Transverse colon (tissue), 4 donors: ENCODE measurements at regions not wholly inside any gene's neighbourhood (a gene's known extent, or its start where the extent isn't known, plus 50 kb on each side); places are given as distances from the start of the nearest gene placed in this dataset.

Experiments
- DNase-seq: peaks from one replicate; pipeline ENCODE4 v3.0.0-alpha.2; 2019
- H3K27ac ChIP-seq, 4 donors: fragments of 200-600 bp; sonication (generic); 2 replicates each; pipeline ENCODE4 v1.5.1; 2016 to 2018; ENCODE audit warnings: inconsistent platforms in 4 of 4
- H3K27me3 ChIP-seq: fragments of 200-600 bp; sonication (generic); 2 replicates; pipeline ENCODE4 v1.5.1; 2017; ENCODE audit warnings: inconsistent platforms
- H3K36me3 ChIP-seq, 4 donors: fragments of 200-600 bp; sonication (generic); 2 replicates each; pipeline ENCODE4 v1.5.1; 2017 to 2019; ENCODE audit warnings: inconsistent platforms in 4 of 4
- H3K4me1 ChIP-seq, 4 donors: fragments of 200-600 bp; sonication (generic); 2 replicates each; pipeline ENCODE4 v1.5.1; 2017 to 2020; ENCODE audit warnings: inconsistent platforms in 4 of 4
- H3K4me3 ChIP-seq, 4 donors: fragments of 200-600 bp; sonication (generic); 1 replicate in 1 of 4; 2 replicates in 3 of 4; pipeline versions ENCODE4 v1.5.1 to v1.6.1; 2017 to 2019; ENCODE audit warnings: inconsistent platforms in 4 of 4
- H3K9me3 ChIP-seq, 2 donors: fragments of 200-600 bp; sonication (generic); 2 replicates each; pipeline ENCODE4 v1.5.1; 2017 to 2019; ENCODE audit warnings: inconsistent platforms in 2 of 2
- EP300 ChIP-seq: sonication (generic); formaldehyde crosslinking; IDR thresholded peaks from one replicate; pipeline ENCODE4 v1.6.1; 2017; ENCODE audit warnings: antibody characterized with exemption, low read depth
- POLR2A ChIP-seq: fragments of 450-650 bp; IDR thresholded peaks from one replicate; pipeline ENCODE4 v1.6.1; 2016; ENCODE audit warnings: antibody characterized with exemption, mild to moderate bottlenecking, moderate library complexity
- POLR2AphosphoS5 ChIP-seq, 3 donors: sonication (generic); formaldehyde crosslinking; IDR thresholded peaks; one replicate each; pipeline ENCODE4 v1.6.1; 2016; ENCODE audit warnings: antibody characterized with exemption in 3 of 3
- whole genome bisulfite sequencing, 2 donors: methylation state at CpG; one replicate each; pipeline ENCODE4 v1.1.5; 2018; ENCODE audit warnings: low coverage in 1 of 2; 5-methylcytosine and 5-hydroxymethylcytosine counted together
- in situ Hi-C, 4 donors: fragments of 200-750 bp; cut with MboI; loops; one replicate each; pipeline versions ENCODE4 v1.15.0 to v1.15.1; 2017; ENCODE audit warnings: low sequenced_read_pairs in 3 of 4, low pct_ligation_motif_present in 1 of 4, low pct_unique_long_range_greater_than_20kb in 1 of 4
- intact Hi-C: fragments of 100-400 bp; cut with DNase I; formaldehyde crosslinking; loops from one replicate; pipeline ENCODE4 v1.15.1; 2023; ENCODE audit warnings: low total_unique reads
- TF ChIP-seq, protein P1 (sequence below), 5 experiments: fragments of 200-600 bp in 3 of 5; fragments of 450-650 bp in 2 of 5; sonication (generic) in 3 of 5; IDR thresholded peaks; 1 replicate in 2 of 5; 2 replicates in 3 of 5; pipeline ENCODE4 v1.5.1; 2016 to 2017; ENCODE audit warnings: antibody characterized with exemption in 5 of 5, inconsistent platforms in 3 of 5, mild to moderate bottlenecking in 2 of 5, moderate library complexity in 1 of 5

DNA sequence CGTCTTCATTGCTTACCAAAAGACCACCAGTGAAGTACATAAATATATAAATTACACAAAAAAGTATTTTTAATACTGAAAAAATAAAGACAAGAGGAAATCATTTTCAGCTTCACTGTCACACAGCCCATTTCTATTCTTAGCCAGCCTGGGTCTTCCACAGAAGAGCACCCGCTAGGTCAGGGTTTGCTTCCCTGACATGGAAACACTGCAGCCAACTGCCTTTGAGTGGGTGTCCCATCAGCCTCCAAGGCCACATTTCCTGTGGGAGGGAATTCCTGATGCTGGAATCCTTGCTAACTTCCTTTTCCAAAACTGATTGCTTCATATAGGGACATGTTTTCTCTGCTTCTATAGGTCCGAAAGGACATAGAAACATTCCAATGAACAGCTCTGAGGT, 137.8 kb upstream of the CAV2 start:
- WGBS, 2 donors = 94 to 96% methylated on average over 3 of the region's 3 CpGs
- in situ Hi-C loops = no loop called here

GRCh38 chr7:116363637-116364432, 135.7 kb upstream of the CAV2 start:
- Histone ChIP-seq H3K4me1 (no peaks in the 10 kb centered on the region), H3K36me3 (no peaks in the 10 kb centered on the region), H3K27ac (no peak overlapping the region), H3K4me3 (no peak overlapping the region), H3K9me3 (no peaks in the 10 kb centered on the region), H3K27me3 (no peaks in the 10 kb centered on the region)
- no peak for DNase-seq
- TF ChIP-seq POLR2AphosphoS5 (IDR thresholded peaks at IDR 0.05) (no peak), POLR2A (no peak), EP300 (no peak)
- TF ChIP-seq, protein P1, sequence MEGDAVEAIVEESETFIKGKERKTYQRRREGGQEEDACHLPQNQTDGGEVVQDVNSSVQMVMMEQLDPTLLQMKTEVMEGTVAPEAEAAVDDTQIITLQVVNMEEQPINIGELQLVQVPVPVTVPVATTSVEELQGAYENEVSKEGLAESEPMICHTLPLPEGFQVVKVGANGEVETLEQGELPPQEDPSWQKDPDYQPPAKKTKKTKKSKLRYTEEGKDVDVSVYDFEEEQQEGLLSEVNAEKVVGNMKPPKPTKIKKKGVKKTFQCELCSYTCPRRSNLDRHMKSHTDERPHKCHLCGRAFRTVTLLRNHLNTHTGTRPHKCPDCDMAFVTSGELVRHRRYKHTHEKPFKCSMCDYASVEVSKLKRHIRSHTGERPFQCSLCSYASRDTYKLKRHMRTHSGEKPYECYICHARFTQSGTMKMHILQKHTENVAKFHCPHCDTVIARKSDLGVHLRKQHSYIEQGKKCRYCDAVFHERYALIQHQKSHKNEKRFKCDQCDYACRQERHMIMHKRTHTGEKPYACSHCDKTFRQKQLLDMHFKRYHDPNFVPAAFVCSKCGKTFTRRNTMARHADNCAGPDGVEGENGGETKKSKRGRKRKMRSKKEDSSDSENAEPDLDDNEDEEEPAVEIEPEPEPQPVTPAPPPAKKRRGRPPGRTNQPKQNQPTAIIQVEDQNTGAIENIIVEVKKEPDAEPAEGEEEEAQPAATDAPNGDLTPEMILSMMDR (IDR thresholded peaks at IDR 0.05) = no peak
- 91 to 95% methylated on average over 9 of the region's 9 CpGs for WGBS, 2 donors
- intact Hi-C loops = no loop called here
- in situ Hi-C loops = no loop called here

More for the DNA sequence above, 137.8 kb upstream of the CAV2 start:
- Histone ChIP-seq H3K4me1 (peaks cover 0 to 5% (median 0%) of the 10 kb centered on the region in 4 donors), H3K4me3 (no peak overlapping the region), H3K9me3 (no peaks in the 10 kb centered on the region), H3K36me3 (no peaks in the 10 kb centered on the region), H3K27ac (no peak overlapping the region), H3K27me3 (no peaks in the 10 kb centered on the region)
- DNase-seq = no peak
- intact Hi-C loops = no loop called here
- no peak for TF ChIP-seq POLR2A

DNA sequence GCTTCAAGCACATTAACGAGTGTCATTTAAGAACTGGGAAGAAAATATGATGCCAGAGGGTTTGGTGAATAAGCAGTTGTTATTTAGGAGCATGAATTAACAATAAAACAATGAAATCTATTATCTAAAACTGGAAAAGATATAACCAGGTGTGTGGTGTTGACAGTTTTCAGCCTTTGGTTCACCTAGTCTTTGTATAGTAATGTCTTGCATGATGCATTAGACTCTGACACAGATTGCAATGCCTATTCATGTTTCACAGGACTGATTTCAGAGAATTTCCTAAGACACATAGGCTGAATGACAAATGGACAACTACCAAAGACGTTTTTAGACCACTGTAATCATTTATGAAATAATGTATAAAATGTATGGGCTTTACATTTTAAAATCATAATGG, 135.1 kb upstream of the CAV2 start:
- intact Hi-C loops (no loop called here), in situ Hi-C loops (no loop called here)
- 70 to 80% methylated on average over 2 of the region's 2 CpGs for WGBS, 2 donors
- Histone ChIP-seq H3K4me3 (no peak overlapping the region), H3K9me3 (no peaks in the 10 kb centered on the region), H3K36me3 (no peaks in the 10 kb centered on the region), H3K4me1 (no peaks in the 10 kb centered on the region), H3K27me3 (no peaks in the 10 kb centered on the region), H3K27ac (no peak overlapping the region)
- TF ChIP-seq POLR2A = no peak
- TF ChIP-seq, protein P1 (IDR thresholded peaks at IDR 0.05) = no peak
- no peak for TF ChIP-seq POLR2AphosphoS5 (IDR thresholded peaks at IDR 0.05)
- no peak for TF ChIP-seq EP300
- no peak for DNase-seq

GRCh38 chr7:116365797-116366196, 133.7 kb upstream of the CAV2 start:
- intact Hi-C loops = no loop called here
- Histone ChIP-seq H3K36me3 (no peaks in the 10 kb centered on the region), H3K27me3 (no peaks in the 10 kb centered on the region), H3K9me3 (no peaks in the 10 kb centered on the region), H3K27ac (no peak overlapping the region), H3K4me1 (no peaks in the 10 kb centered on the region), H3K4me3 (no peak overlapping the region)
- in situ Hi-C loops = no loop called here
- no peak for DNase-seq
- no peak for TF ChIP-seq POLR2A
- TF ChIP-seq POLR2AphosphoS5 (IDR thresholded peaks at IDR 0.05) = no peak
- no peak for TF ChIP-seq EP300
- TF ChIP-seq, protein P1 (IDR thresholded peaks at IDR 0.05) = no peak
- WGBS, 2 donors = 72 to 95% methylated on average over 4 to 5 of the region's 5 CpGs
